ENCODE measurements at regions not wholly inside any gene's neighbourhood (a gene's known extent, or its start where the extent isn't known, plus 50 kb on each side); places are given as distances from the start of the nearest gene placed in this dataset.

- Histone ChIP-seq H3K9me1 (replicated peaks; ENCODE audit: control insufficient read depth, extremely low read depth, insufficient read depth, low read length) (no peaks in the 10 kb centered on the region), H3K27me3 (ENCODE audit: control insufficient read depth in 2 of 2, insufficient read depth in 2 of 2, low read length in 2 of 2) (no peaks in the 10 kb centered on the region), H3K4me3 (replicated peaks in 1 of 3; ENCODE audit: insufficient read depth in 1 of 3, low read depth in 1 of 3, low read length in 3 of 3) (no peak overlapping the region), H3K4me2 (ENCODE audit: insufficient read depth, low read length) (no peak overlapping the region), H2AFZ (ENCODE audit: low read depth, low read length) (no peak overlapping the region), H3K36me3 (ENCODE audit: control insufficient read depth in 2 of 2, extremely low read depth in 1 of 2, insufficient read depth in 2 of 2, low read length in 2 of 2) (no peaks in the 10 kb centered on the region), H3K79me2 (ENCODE audit: control insufficient read depth, insufficient read depth, low read length) (no peaks in the 10 kb centered on the region), H3K27ac (ENCODE audit: insufficient read depth, low read depth, low read length) (no peak overlapping the region), H3K9me3 (replicated peaks; ENCODE audit: control insufficient read depth, insufficient read depth, low read length) (no peaks in the 10 kb centered on the region), H3K4me1 (ENCODE audit: control insufficient read depth, extremely low read depth, insufficient read depth, low read length) (peaks cover 7% of the 10 kb centered on the region), H4K20me1 (replicated peaks; ENCODE audit: control insufficient read depth, extremely low read depth, insufficient read depth, low read length) (no peaks in the 10 kb centered on the region), H3K9ac (replicated peaks; ENCODE audit: extremely low read depth, insufficient read depth, low read length) (no peak overlapping the region)
- ChIA-PET POLR2A (no interaction called here), CTCF (no interaction called here)
- DNase-seq (ENCODE audit: low read depth, low spot score) (no peak), FAIRE-seq (peak; percentile 77)
- BruUV-seq (replicated peaks), result no TSS peak
- intact Hi-C loops (cut with micrococcal nuclease), result no loop called here
- no peak for TF ChIP-seq POLR2A (IDR thresholded peaks at IDR 0.05; ENCODE audit: low read depth, low read length)
- TF ChIP-seq EZH2 (IDR thresholded peaks at IDR 0.05; ENCODE audit: borderline replicate concordance, low read depth, low read length, severe bottlenecking), result no peak
- no peak for TF ChIP-seq GATA2 (IDR thresholded peaks at IDR 0.05; ENCODE audit: insufficient read depth, insufficient read length, low read depth, low read length)
- dilution Hi-C loops (cut with MboI; ENCODE audit: extremely low pct_ligation_motif_present, low sequenced_read_pairs), result no loop called here
Measured at GRCh38 chr11:80694385-80694784, 1253.6 kb upstream of the TENM4 start.

DNA sequence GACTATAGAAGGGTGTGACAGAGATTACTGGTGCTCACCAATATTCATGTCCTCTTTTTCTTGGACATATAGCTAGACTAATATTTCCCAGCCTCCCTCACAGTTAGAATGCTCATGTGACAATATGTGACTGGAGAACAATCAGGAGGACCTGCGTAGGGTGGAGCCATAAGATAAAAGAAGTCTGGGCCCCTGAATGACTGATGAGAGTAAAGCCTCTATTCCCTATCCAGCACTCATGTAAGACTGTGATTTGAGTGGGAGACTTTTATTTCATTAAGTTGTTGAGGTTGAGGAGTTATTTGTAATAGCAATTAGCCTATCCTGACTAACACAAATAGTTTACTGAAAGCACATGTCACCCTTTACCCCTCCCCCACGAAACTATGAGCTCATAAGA is 1247.1 kb upstream of the TENM4 start:
- H2AFZ ChIP-seq (ENCODE audit: low read depth, low read length), result no peak overlapping the region
- H3K27ac ChIP-seq (ENCODE audit: insufficient read depth, low read depth, low read length), result no peak overlapping the region
- no peaks in the 10 kb centered on the region for H3K4me1 ChIP-seq (ENCODE audit: control insufficient read depth, extremely low read depth, insufficient read depth, low read length)
- no peaks in the 10 kb centered on the region for H3K9me1 ChIP-seq (replicated peaks; ENCODE audit: control insufficient read depth, extremely low read depth, insufficient read depth, low read length)
- no TSS peak for BruUV-seq (replicated peaks)
- no peak overlapping the region for H3K4me3 ChIP-seq (replicated peaks in 1 of 3; ENCODE audit: insufficient read depth in 1 of 3, low read depth in 1 of 3, low read length in 3 of 3)
- DNase-seq (ENCODE audit: low read depth, low spot score) (no peak), FAIRE-seq (no peak)
- ChIA-PET CTCF (no interaction called here), POLR2A (no interaction called here)
- H3K79me2 ChIP-seq (ENCODE audit: control insufficient read depth, insufficient read depth, low read length), result no peaks in the 10 kb centered on the region
- TF ChIP-seq GATA2 (IDR thresholded peaks at IDR 0.05; ENCODE audit: insufficient read depth, insufficient read length, low read depth, low read length) (no peak), POLR2AphosphoS5 (IDR thresholded peaks at IDR 0.05; ENCODE audit: insufficient read depth, low read depth, low read length) (no peak), FOS (IDR thresholded peaks at IDR 0.05; ENCODE audit: borderline replicate concordance, insufficient read depth, low read length) (no peak), JUN (IDR thresholded peaks at IDR 0.05; ENCODE audit: borderline replicate concordance, insufficient read depth, insufficient read length, low read depth) (no peak), MYC (IDR thresholded peaks at IDR 0.05; ENCODE audit: low read depth, low read length) (no peak), EZH2 (IDR thresholded peaks at IDR 0.05; ENCODE audit: borderline replicate concordance, low read depth, low read length, severe bottlenecking) (no peak), POLR2A (IDR thresholded peaks at IDR 0.05; ENCODE audit: low read depth, low read length) (no peak)
- TF ChIP-seq, protein P1, sequence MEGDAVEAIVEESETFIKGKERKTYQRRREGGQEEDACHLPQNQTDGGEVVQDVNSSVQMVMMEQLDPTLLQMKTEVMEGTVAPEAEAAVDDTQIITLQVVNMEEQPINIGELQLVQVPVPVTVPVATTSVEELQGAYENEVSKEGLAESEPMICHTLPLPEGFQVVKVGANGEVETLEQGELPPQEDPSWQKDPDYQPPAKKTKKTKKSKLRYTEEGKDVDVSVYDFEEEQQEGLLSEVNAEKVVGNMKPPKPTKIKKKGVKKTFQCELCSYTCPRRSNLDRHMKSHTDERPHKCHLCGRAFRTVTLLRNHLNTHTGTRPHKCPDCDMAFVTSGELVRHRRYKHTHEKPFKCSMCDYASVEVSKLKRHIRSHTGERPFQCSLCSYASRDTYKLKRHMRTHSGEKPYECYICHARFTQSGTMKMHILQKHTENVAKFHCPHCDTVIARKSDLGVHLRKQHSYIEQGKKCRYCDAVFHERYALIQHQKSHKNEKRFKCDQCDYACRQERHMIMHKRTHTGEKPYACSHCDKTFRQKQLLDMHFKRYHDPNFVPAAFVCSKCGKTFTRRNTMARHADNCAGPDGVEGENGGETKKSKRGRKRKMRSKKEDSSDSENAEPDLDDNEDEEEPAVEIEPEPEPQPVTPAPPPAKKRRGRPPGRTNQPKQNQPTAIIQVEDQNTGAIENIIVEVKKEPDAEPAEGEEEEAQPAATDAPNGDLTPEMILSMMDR (IDR thresholded peaks at IDR 0.05; ENCODE audit: extremely low read depth in 1 of 2, insufficient read depth in 1 of 2, low read depth in 1 of 2, low read length in 2 of 2), result no peak
- TF ChIP-seq, protein P2, sequence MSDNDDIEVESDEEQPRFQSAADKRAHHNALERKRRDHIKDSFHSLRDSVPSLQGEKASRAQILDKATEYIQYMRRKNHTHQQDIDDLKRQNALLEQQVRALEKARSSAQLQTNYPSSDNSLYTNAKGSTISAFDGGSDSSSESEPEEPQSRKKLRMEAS (IDR thresholded peaks at IDR 0.05; ENCODE audit: insufficient read depth, insufficient read length), result no peak
- intact Hi-C loops (cut with micrococcal nuclease) (no loop called here), dilution Hi-C loops (cut with MboI; ENCODE audit: extremely low pct_ligation_motif_present, low sequenced_read_pairs) (no loop called here)
- no peak overlapping the region for H3K9ac ChIP-seq (replicated peaks; ENCODE audit: extremely low read depth, insufficient read depth, low read length)
- no peaks in the 10 kb centered on the region for H3K9me3 ChIP-seq (replicated peaks; ENCODE audit: control insufficient read depth, insufficient read depth, low read length)
- H3K36me3 ChIP-seq (ENCODE audit: control insufficient read depth in 2 of 2, extremely low read depth in 1 of 2, insufficient read depth in 2 of 2, low read length in 2 of 2), result no peaks in the 10 kb centered on the region
- H4K20me1 ChIP-seq (replicated peaks; ENCODE audit: control insufficient read depth, extremely low read depth, insufficient read depth, low read length), result no peaks in the 10 kb centered on the region
- no peaks in the 10 kb centered on the region for H3K27me3 ChIP-seq (ENCODE audit: control insufficient read depth in 2 of 2, insufficient read depth in 2 of 2, low read length in 2 of 2)
- no peak overlapping the region for H3K4me2 ChIP-seq (ENCODE audit: insufficient read depth, low read length)
